GM12892 (cell line): ENCODE measurements at regions not wholly inside any gene's neighbourhood (a gene's known extent, or its start where the extent isn't known, plus 50 kb on each side); places are given as distances from the start of the nearest gene placed in this dataset.

Experiments used
- POLR2A ChIP-seq: IDR thresholded peaks from 2 replicates; pipeline ENCODE4 v1.6.1; 2011; ENCODE audit warnings: low read depth, low read length, control low read depth
- TAF1 ChIP-seq: IDR thresholded peaks from 2 replicates; pipeline ENCODE4 v1.6.1; 2011; ENCODE audit warnings: low read depth, mild to moderate bottlenecking, control low read depth, low read length, borderline replicate concordance

DNA sequence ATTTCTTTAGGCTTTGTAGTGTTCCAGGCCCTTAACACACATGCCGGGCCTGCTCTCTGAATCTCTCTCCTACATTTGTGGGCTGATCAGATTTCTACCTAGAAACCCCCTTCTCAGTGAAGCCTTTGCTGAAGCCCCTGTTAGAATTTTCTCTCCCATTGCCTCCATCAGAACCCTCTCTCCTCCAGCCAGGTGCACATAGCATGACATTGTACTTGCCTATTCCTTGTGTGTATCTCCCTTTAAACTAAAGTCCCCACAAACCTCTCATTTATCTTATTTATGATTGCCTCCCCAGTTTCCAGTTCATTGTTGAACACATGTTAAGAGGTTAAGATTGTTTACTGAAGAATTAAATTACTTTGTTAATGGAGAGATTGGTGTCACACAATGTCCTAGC, 325.5 kb upstream of the CITED2 start:
- TF ChIP-seq POLR2A (no peak), TAF1 (no peak)
